ENCODE measurements at regions not wholly inside any gene's neighbourhood (a gene's known extent, or its start where the extent isn't known, plus 50 kb on each side); places are given as distances from the start of the nearest gene placed in this dataset.

- no peaks in the 10 kb centered on the region for H3K79me2 ChIP-seq (ENCODE audit: control insufficient read depth, insufficient read depth, low read length)
- TF ChIP-seq CTCF (optimal IDR thresholded peaks at IDR 0.05 in 1 of 3, IDR thresholded peaks at IDR 0.05 in 1 of 3, conservative IDR thresholded peaks at IDR 0.05 in 1 of 3; ENCODE audit: extremely low read depth in 1 of 3, insufficient read depth in 2 of 3, low read length in 3 of 3) (no peak), EZH2 (IDR thresholded peaks at IDR 0.05; ENCODE audit: low read length) (no peak)
- H3K9ac ChIP-seq (ENCODE audit: control insufficient read depth, extremely low read depth, insufficient read depth, low read length): no peak overlapping the region
- no peak overlapping the region for H3K27ac ChIP-seq (ENCODE audit: control insufficient read depth, insufficient read depth, low read length)
- H3K27me3 ChIP-seq (ENCODE audit: control insufficient read depth, extremely low read depth, insufficient read depth, low read length): no peaks in the 10 kb centered on the region
- no peaks in the 10 kb centered on the region for H3K9me1 ChIP-seq (ENCODE audit: control insufficient read depth, extremely low read depth, insufficient read depth, low read length)
- dilution Hi-C loops (cut with MboI; ENCODE audit: extremely low pct_ligation_motif_present, low sequenced_read_pairs): no loop called here
- H3K9me3 ChIP-seq (ENCODE audit: control insufficient read depth, low read depth, low read length): no peaks in the 10 kb centered on the region
- DNase-seq (ENCODE audit: low read depth, low spot score): no peak
- no peak overlapping the region for H3K4me2 ChIP-seq (ENCODE audit: control insufficient read depth, extremely low read depth, insufficient read depth, low read depth, low read length)
- H3K4me1 ChIP-seq (ENCODE audit: control insufficient read depth, extremely low read depth, insufficient read depth, low read length): no peaks in the 10 kb centered on the region
- H2AFZ ChIP-seq (ENCODE audit: control insufficient read depth, low read length): no peak overlapping the region
- FAIRE-seq: no peak
- H3K36me3 ChIP-seq (ENCODE audit: control insufficient read depth in 2 of 2, extremely low read depth in 1 of 2, insufficient read depth in 2 of 2, low read length in 2 of 2): no peaks in the 10 kb centered on the region
- H4K20me1 ChIP-seq (ENCODE audit: control insufficient read depth, extremely low read depth, insufficient read depth, low read length): no peaks in the 10 kb centered on the region
- H3K4me3 ChIP-seq (ENCODE audit: control insufficient read depth in 2 of 3, extremely low read depth in 1 of 3, insufficient read depth in 2 of 3, low read depth in 1 of 3, low read length in 3 of 3): no peak overlapping the region
These were observed 95.7 kb upstream of the BMP2 start for GRCh38 chr20:6671829-6672228.

GRCh38 chr20:6668546-6668945, 98.9 kb upstream of the BMP2 start:
- FAIRE-seq (no peak), DNase-seq (ENCODE audit: low read depth, low spot score) (no peak)
- H3K27ac ChIP-seq (ENCODE audit: control insufficient read depth, insufficient read depth, low read length): no peak overlapping the region
- H3K9ac ChIP-seq (ENCODE audit: control insufficient read depth, extremely low read depth, insufficient read depth, low read length): no peak overlapping the region
- no peaks in the 10 kb centered on the region for H3K9me1 ChIP-seq (ENCODE audit: control insufficient read depth, extremely low read depth, insufficient read depth, low read length)
- H3K9me3 ChIP-seq (ENCODE audit: control insufficient read depth, low read depth, low read length): peaks cover 3% of the 10 kb centered on the region
- no peaks in the 10 kb centered on the region for H4K20me1 ChIP-seq (ENCODE audit: control insufficient read depth, extremely low read depth, insufficient read depth, low read length)
- H3K4me3 ChIP-seq (ENCODE audit: control insufficient read depth in 2 of 3, extremely low read depth in 1 of 3, insufficient read depth in 2 of 3, low read depth in 1 of 3, low read length in 3 of 3): no peak overlapping the region
- no peaks in the 10 kb centered on the region for H3K36me3 ChIP-seq (ENCODE audit: control insufficient read depth in 2 of 2, extremely low read depth in 1 of 2, insufficient read depth in 2 of 2, low read length in 2 of 2)
- no peak for TF ChIP-seq CTCF (optimal IDR thresholded peaks at IDR 0.05 in 1 of 3, IDR thresholded peaks at IDR 0.05 in 1 of 3, conservative IDR thresholded peaks at IDR 0.05 in 1 of 3; ENCODE audit: extremely low read depth in 1 of 3, insufficient read depth in 2 of 3, low read length in 3 of 3)
- no peak for TF ChIP-seq EZH2 (IDR thresholded peaks at IDR 0.05; ENCODE audit: low read length)
- no peaks in the 10 kb centered on the region for H3K27me3 ChIP-seq (ENCODE audit: control insufficient read depth, extremely low read depth, insufficient read depth, low read length)
- dilution Hi-C loops (cut with MboI; ENCODE audit: extremely low pct_ligation_motif_present, low sequenced_read_pairs): no loop called here
- H3K4me2 ChIP-seq (ENCODE audit: control insufficient read depth, extremely low read depth, insufficient read depth, low read depth, low read length): no peak overlapping the region
- no peak overlapping the region for H2AFZ ChIP-seq (ENCODE audit: control insufficient read depth, low read length)
- H3K79me2 ChIP-seq (ENCODE audit: control insufficient read depth, insufficient read depth, low read length): no peaks in the 10 kb centered on the region
- peaks cover 2% of the 10 kb centered on the region for H3K4me1 ChIP-seq (ENCODE audit: control insufficient read depth, extremely low read depth, insufficient read depth, low read length)

Measured in keratinocyte (primary cell).